Medulla oblongata (tissue), 1 donor: ENCODE measurements at regions not wholly inside any gene's neighbourhood (a gene's known extent, or its start where the extent isn't known, plus 50 kb on each side); places are given as distances from the start of the nearest gene placed in this dataset.

ENCODE experiments used
- DNase-seq: peaks from one replicate; pipeline ENCODE4 v3.0.0-alpha.2; 2015; ENCODE audit errors: extremely low spot score

DNA sequence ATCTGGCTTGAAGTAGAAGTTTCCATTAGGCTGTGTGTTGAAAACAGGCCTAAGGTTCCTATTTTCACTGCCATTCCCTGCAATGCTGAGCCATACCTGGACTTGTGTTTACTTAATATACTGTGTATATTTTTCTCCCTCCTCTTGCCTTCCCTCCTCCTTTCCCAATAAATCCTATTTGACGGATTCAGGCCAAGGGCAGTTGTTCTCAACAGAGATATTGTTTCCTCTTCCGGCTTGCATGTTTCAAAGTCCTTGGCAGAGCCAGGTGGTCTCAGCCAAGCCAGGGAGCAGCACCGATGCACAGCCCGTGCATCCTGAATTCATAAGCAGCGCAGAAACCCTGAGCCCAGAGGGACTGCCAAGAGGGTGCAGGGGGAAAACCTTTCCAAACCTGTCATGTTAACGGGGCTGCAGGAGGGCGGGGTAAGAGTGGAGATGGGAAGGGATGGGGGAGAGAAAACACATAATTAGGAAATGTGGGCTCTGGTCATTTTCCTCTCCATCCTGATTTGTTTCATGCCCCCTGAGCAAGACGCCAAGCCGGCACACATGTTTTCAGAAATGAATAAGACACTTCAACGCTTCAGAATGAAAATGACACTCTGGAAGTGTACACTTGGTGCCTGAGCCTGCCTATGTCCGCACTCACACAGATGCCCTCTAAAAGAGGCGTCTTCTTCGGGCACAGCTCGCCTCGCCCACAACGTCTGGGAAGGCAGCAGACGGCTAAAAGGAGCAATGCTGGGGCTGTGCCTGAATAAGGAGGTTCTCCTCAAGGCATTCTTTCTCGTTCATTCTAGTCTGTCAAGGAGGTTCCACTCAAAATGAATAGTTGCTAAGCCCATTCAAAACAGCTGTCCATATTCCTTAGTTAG lies 149.3 kb upstream of the UBL3 start:
- no peak for DNase-seq

DNA sequence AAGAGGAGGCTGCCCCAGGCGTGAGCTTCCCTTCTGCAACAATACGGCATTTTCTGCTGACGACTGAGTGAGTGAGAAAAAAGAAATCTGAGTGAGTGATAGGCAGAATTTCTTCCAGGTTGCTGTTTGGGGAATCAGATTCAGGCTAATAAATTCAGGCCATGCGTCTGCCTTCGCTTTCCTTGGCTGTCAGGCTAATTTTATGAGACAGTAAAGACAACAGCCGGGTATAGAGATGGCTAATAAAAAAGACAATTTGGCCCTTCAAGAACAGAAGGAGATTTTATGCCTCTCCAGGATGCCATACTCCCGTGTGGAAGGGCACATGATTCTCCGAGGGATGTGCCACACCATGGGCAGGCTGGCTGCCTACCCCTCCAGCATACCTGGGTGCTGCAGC lies 145.9 kb upstream of the UBL3 start:
- DNase-seq = no peak

DNA sequence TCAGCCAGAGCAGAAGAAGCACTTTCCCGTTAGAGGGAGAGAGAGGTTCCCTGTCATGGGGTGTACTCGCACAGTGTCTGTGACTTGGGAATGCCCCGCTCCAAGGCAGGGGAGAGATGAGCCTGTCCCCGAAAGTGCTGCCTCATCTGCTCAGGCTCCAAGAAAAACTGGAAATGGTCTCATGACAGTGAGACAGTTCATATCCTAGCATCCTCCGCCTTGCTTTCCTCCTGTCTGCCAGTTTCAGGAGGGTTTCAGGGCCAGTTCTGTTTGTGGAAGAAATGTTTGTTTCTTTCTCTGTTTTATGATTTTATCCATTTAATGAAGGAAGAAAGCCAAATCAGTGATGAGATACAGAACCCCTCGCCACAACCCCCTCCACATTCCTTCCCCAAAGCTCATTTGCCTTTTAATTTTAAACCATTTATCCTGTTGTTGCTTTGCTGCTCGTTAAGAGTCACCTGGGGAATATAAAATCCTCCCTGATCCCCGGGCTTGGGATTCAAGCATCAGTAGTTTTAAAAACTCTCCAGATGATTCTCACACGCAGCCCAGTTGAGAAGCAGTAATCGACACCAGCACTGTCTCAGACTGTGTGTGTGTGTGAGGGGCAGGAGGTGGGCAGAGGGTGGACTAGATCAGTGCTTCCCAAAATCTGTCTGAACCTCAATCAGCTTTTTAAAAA lies 144.6 kb upstream of the UBL3 start:
- DNase-seq = no peak

DNA sequence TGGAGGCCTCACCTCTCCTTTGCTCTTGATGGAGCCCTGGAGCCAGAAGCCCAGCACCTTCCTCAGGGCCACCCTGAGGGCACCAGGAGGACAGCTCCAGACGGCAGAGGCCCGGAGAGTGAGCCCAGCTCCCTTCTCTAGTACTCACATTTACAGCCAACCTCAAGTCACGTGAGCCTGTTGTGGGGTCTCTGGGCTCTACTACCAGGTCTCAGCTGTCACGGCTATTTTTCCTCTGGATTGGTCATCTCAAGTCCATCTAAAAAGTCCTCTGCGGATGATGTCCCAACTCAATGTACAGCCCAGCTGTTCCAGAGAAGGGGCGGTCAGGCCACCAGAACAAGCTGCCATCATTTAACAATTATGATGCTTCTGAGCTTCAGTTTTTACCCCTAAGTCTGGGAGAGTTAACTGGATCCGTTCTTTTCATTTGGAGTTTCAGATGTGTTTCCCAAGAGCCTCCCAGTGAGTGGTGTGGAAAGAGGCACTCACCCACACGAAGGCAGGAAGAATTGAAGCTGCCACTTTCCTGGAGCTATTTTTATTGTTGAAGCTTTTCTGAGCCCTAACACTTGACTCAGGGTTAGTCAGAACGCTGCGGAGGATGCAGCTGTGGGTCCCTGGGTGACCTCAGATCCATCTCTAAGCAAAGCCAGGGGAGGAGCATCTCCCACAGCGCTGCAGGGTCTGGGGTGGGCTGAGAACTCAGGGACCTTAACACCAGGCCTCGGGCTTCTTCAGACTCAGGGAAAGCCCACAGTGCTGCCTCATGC lies 143.5 kb upstream of the UBL3 start:
- DNase-seq = no peak

DNA sequence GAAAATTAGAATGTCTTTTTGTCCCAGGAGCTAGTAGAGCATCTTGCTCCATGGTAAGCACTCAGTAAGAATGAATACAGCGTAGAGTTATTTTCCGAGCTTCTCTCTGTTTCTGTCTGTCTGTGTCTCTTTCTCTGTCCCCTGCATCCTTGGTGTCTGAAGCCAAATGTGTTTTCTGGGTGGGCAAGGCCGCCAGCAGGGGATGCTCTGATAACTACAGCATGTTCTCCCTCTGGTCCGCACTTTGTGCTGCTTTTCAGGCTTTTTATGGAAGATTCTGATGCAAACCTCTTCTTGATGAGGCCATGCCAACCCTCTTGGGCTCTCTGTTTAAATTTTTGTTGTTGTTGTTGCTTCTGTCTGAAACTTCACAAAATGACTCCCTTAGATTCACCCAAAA lies 142.8 kb upstream of the UBL3 start:
- no peak for DNase-seq

DNA sequence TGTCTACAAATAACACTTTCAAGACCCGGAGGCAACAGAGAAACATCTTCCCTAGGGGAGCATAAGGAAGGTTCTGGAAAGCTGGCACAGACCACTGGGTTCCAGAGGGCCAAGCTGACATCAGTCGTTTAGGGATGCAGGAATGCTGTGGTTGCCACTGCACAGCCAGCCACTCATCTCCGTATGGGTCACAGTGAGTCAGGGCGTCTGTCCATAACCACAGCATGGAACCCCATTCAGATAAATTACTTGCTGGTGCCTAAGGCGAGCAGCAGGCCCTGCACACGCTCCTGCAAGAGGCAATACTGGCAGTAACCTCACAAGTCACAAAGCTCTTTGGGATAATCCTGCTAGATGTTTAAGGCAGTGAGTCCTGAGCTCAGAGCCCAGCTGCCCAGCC lies 140.9 kb upstream of the UBL3 start:
- no peak for DNase-seq

DNA sequence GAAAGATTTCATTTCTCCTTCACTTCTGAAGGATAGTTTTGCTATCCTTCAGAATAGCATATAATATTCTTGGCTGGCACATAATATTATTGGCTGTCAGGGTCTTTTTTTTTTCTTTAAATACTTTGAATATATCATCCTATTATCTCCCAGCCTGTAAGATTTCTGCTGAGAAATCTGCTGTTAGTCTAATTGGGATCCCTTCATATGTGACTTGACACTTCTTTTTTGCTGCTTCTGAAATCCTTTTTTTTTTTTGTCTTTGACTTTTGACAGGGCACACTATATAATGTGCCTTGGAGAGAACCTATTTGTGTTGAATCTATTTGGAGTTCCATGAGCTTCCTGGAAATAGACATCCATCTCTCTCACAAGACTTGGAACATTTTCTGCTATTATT lies 136.9 kb upstream of the UBL3 start:
- no peak for DNase-seq

DNA sequence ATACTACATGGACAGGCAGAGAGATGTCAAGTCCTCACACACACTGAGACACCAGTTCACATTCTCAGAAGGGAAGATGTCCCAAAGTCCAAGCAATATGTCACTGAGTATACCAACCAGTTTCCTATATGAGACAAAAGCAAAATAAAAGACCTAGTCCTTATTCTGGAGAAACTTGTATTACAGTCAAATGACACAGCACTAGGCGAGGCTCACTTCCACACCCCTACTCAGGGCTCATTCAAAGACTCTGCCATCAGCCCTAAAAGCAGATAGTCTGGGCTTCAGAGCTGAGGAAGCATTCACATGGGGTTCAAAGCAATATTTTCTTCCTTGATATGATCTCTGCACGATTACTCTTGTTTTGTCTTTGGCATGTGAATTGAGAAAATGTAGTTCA lies 129.9 kb upstream of the UBL3 start:
- no peak for DNase-seq

DNA sequence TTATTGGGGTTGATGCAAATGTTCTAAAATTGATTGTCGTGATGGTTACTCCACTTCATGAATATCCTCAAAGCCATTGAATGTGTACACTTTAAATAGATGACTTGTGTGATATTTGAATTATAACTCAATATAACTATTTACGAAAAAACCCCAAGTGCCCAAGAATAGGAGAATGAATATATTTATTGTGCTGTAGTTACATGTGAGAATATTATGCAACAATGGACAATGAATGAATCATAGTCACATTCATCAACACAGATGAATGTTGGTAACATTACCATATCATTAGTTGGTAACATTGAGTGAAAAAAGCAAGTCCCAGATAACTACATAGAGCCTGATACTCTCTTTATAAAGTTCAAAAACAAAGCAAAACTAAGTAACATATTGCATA lies 127.8 kb upstream of the UBL3 start:
- no peak for DNase-seq

DNA sequence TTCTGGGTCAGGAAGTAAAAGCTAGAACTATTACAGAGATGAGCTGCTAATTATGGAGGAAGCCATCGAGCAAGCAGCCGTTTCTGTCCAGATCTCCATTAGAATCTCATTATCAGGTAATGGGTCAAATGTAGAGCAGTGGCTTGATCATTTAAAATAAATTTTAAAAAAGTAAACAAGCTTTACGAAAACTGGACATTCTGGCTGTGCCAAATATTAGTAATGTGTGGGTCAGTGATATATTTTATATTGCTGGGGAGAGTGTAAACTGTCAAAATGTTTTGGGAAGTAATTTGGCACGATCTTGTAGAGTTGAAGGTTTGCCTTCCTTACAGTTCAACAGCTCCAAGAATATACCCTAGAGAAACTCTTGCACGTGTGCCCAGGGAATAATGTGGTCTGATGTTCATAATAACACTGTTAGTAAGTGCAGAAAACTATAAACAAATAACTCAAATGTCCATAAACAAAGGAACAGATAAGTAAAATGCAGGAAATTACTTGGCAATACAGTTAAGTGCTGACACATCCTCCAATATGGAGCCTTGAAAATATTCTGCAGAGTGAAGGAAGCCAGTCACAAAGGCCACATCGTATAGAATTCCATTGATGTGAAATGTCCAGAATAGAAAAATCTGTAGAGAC lies 127.2 kb upstream of the UBL3 start:
- no peak for DNase-seq

DNA sequence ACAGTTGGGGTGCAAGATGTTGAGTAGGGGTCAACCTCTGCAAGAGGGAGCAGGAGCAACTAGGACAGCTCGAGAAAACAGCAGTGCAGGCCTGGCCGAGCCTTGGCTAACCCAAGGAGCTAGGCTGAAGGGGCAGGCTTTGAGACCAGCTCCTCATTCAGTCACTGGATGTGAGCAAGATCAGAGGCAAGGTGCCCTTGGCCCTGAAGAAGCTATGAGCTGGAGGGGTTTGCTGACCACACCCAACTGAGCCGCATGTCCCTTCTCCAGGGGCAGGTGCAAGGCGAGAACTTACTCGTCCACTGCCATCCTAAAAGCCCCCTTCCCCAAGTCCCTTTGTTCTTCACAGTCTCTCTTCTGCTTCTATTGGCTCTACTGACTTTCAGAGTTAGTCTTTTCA lies 126.1 kb upstream of the UBL3 start:
- no peak for DNase-seq

DNA sequence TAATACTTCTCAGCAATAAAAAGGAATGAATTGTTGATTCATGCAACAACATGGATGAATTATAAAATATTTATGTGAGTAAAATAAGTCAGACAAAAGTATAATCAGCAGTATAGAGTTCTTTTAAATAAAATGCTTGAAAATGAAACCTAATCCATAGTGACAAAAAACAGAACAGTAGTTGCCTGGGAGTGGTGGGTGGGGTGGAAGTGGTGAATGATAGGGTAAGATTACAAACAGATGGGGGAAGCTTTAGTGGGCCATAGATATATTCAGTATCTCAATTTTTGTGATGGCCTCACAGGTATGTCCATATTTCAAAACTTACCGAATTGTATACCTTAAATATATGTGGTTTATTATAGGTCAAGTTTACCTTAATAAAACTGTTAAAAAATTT lies 124.9 kb upstream of the UBL3 start:
- no peak for DNase-seq

DNA sequence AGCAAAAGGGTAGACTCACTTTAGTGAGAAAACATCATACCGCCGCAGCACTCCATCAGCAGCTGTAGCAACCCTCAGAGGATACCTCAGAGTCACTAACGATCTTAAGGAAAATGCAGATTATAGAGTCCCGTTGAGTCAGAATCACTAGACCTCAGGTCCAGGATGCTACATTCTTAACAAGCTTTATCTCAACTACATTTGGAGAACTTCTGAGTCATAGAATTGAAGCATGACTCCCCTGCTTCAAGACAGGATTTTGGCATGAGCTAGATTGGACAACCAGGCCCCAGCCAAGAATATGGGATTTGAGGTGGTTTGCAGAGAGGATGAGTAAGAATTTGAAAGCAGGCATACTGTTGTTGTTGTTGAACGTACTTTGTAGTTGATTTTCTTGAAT lies 118.9 kb upstream of the UBL3 start:
- no peak for DNase-seq

DNA sequence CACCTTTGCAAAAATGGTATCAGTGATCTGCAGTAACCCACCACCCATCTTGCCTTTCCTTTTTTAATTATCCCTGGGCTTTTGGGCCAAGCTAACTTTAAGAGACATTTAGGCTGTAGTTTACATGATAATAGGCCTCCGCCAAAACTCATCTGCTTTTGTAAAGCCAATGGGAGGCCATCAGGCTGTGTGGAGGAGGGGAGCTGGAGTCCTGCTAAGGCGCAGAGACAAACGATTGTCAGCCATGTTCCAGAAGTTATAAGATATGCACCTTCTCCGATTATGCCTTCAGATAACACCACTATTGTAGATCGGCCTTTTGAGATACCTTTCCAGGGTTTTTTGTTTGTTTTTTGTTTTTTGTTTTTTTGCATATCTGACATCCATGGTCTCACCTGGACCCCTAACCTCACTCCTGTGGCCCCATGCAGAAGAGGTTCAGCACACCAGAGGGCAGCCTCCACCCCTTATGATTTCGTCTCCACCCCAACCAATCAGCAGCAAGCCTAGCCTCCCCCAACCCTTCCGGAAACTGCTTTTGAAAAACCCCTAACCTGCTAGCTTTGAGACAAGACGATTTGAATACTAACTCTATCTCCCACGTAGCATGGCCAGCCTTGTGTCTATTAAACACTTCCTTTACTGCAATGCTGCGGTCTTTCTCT lies 113.9 kb upstream of the UBL3 start:
- no peak for DNase-seq

DNA sequence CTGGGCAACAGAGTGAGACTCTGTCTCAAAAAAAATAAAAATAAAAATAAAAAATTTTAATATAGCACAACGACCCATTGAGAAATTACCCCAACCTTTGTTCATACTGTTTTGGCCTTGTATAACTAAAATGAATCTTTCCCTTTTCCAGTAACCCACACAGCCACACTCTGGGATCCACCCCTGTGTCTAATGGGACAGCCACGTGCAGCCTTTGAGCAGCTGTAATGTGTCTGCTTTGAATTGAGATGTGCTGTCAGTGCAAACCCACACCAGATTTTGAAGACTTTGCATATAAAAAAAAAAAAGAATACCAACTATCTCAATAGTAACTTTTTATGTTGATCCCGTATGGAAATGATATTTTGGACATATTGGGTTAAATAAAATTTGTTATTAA lies 112.7 kb upstream of the UBL3 start:
- no peak for DNase-seq

DNA sequence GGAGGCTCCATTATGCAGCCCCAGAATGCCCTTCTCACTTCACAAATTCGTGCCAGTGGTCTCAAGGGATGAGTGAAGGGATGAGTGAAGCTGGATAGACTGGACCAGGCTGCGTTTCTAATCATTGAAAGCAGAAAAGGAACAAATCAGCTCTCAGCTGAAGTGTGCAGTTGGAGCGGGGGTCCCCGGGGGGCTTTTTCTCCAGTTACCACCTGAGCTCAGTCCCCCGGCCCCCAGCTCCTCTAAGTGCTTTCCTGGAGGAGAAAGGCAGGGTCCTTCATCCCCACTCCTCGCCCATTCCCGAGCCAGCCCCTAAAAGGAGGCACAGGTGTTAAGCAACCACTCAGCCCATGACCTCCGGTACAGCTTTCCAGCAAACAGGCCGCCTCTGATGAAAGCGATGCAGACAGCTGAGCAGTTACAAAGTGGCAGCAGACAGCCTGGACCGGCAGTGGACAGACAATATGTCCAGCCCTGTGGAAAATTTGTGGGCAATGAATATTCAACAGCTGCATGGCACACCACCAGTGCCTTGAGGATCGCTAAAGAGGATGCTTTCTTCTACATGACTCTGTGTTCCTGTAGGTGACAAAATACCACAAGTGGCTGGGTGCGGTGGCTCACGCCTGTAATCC lies 110.7 kb upstream of the UBL3 start:
- no peak for DNase-seq

DNA sequence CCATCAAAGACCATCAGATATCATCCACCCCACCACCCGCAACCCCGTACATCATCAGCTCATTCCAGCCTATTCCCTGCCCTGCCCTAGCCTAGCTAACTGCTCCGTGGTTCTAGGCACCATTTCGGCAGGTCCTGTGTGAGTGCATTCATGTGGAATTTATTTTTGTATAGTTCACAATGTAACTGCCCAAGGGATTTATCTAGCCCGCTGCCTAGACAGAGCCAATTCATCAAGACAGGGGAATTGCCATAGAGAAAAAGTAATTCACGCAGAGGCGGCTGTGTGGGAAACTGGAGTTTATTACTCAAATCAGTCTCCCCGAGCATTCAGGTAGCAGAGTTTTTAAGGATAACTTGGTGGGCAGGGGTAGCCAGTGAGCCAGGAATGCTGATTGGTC lies 109.2 kb upstream of the UBL3 start:
- no peak for DNase-seq

DNA sequence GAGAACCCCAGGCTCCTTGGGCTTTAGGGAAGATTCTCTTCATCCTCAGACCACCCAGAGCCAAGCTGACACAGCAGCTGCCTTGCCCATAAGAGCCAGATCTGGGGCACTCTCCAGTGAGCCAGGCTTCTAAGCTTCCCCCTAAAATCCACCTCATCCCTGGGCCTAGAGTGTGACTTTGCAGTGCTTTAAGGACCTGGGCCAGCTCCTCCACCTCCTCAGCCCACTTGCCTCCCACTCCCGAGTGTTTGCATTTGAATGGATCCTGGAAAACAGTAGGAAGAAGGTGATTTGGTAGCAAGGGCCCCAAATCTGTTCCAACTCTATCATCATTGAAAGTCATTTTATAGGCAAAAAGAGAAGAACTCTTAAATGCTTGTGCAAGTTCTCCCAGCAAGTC lies 108.7 kb upstream of the UBL3 start:
- no peak for DNase-seq

DNA sequence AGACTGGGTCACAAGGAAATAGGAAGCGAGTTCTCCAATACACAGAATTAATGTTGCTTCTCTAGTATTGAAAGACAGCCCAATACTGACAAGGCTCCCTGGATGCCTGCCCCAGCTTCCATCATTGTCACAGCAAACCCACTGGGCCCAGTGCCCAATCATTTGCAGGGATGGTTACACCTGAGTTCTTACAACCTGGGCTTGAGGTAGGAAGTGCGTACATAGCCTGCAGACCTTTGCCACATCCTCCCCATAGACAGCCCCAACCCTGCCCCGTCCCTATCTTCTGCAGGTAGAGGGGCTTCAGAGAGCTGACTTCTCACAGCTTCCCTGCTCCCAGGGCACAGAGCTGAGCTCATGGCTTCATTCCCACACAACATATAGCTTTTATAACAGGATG lies 108.1 kb upstream of the UBL3 start:
- DNase-seq = no peak

DNA sequence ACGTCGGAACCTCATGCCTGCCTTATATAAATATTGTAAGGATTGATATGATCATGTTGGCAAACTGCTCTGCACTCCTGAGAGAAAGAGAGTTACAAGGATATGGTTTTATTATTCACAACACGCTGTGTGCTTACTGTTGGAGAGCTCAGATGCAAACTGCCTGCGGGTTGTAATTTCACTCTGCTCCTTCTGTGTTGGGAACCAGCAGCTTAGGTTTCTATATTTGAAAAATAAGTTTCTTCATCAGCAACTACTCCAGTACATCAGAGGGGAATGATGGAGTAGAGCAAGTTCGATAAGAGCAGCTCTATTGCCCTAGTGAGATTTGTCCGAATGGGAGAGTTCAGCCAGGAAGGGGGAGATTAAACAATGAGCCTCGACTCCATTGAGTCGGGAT lies 106.9 kb upstream of the UBL3 start:
- DNase-seq = no peak

DNA sequence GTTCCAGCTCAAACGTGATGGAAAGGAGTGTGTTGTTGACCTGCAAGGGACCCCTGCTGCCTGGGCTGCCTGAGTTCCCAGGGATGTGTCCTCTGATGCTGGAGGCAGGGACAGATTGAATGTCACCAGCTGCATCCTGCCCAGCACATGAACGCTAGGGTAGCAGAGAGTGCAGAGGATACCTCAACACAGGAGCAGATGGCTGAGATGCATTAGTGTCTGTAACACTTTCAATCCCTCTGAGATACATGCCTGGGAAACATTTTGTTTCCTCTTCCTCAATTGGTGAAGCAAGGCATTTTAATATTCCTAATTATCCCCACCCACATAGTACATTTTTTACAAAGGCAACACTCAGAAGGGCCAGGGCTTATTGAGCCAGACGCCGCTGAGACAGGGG lies 106.4 kb upstream of the UBL3 start:
- no peak for DNase-seq
